NB4 (cell line): ENCODE measurements at regions not wholly inside any gene's neighbourhood (a gene's known extent, or its start where the extent isn't known, plus 50 kb on each side); places are given as distances from the start of the nearest gene placed in this dataset.

Source experiments
- CTCF ChIP-seq: IDR thresholded peaks from one replicate; pipeline ENCODE4 v1.5.1; 2012; ENCODE audit warnings: low read depth, low read length
- POLR2A ChIP-seq: IDR thresholded peaks from 2 replicates; pipeline ENCODE4 v1.6.1; 2011; ENCODE audit warnings: mild to moderate bottlenecking; ENCODE audit not compliant: insufficient read length; ENCODE audit errors: extremely low read depth

DNA sequence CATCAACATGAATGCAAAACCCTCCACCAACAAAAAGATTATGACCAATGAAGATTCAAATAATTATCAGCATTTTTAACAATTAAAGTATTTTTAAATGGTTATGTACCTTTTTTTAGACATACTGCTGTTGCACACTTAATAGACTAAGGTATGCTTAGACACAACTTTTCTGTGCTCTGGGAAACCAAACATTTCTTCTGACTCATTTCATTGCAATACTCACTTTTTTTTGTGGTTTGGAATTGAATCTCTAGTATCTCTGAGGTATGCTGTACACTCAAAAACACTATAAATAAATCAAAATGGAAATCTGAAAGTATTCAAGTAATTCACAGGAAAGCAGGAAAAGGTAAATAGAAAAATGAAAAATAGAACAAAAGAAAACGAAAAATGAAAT, 247.9 kb upstream of the POU3F3 start:
- TF ChIP-seq POLR2A (no peak), CTCF (no peak)
